H9 (cell line): ENCODE measurements at regions not wholly inside any gene's neighbourhood (a gene's known extent, or its start where the extent isn't known, plus 50 kb on each side); places are given as distances from the start of the nearest gene placed in this dataset.

Source experiments
- DNase-seq: peaks from one replicate; pipeline ENCODE4 v3.0.0-alpha.2; 2017
- H2AFZ ChIP-seq: one replicate; pipeline ENCODE4 v1.6.1; 2013; ENCODE audit warnings: mild to moderate bottlenecking, low read length, control low read depth, moderate library complexity
- H2AK5ac ChIP-seq: 2 replicates; pipeline ENCODE4 v1.6.1; 2013; ENCODE audit warnings: low read length, control low read depth, mixed read lengths; ENCODE audit not compliant: insufficient read length
- H2BK120ac ChIP-seq: one replicate; pipeline ENCODE4 v1.6.1; 2013; ENCODE audit warnings: low read depth, mild to moderate bottlenecking, low read length, control low read depth, inconsistent platforms; ENCODE audit not compliant: poor library complexity, severe bottlenecking
- H2BK12ac ChIP-seq: 2 replicates; pipeline ENCODE4 v1.6.1; 2013; ENCODE audit warnings: low read length, control low read depth, mixed read lengths, low read depth; ENCODE audit not compliant: insufficient read length
- H2BK15ac ChIP-seq: 2 replicates; pipeline ENCODE4 v1.6.1; 2013; ENCODE audit warnings: low read depth, low read length, control low read depth
- H2BK20ac ChIP-seq: one replicate; pipeline ENCODE4 v1.6.1; 2013; ENCODE audit warnings: low read depth, mild to moderate bottlenecking, low read length, control low read depth, inconsistent platforms; ENCODE audit not compliant: poor library complexity, severe bottlenecking
- H2BK5ac ChIP-seq: 2 replicates; pipeline ENCODE4 v1.6.1; 2013; ENCODE audit warnings: low read length, control low read depth, mixed read lengths; ENCODE audit not compliant: insufficient read length
- H3K14ac ChIP-seq: 2 replicates; pipeline ENCODE4 v1.6.1; 2013; ENCODE audit warnings: low read length, control low read depth; ENCODE audit not compliant: insufficient read depth
- H3K18ac ChIP-seq: 2 replicates; pipeline ENCODE4 v1.6.1; 2013; ENCODE audit warnings: low read depth, mild to moderate bottlenecking, mixed read lengths, low read length, control low read depth; ENCODE audit not compliant: insufficient read length
- H3K23ac ChIP-seq: 2 replicates; pipeline ENCODE4 v1.6.1; 2013; ENCODE audit warnings: low read length, control low read depth, mixed read lengths, low read depth; ENCODE audit not compliant: insufficient read length
- H3K23me2 ChIP-seq: 2 replicates; pipeline ENCODE4 v1.6.1; 2013; ENCODE audit warnings: low read depth, mild to moderate bottlenecking, mixed read lengths, low read length, control low read depth; ENCODE audit not compliant: insufficient read length, poor library complexity, severe bottlenecking
- H3K27ac ChIP-seq: 2 replicates; pipeline ENCODE4 v1.5.1; 2013; ENCODE audit warnings: low read length, control low read depth, mixed read lengths, low read depth; ENCODE audit not compliant: insufficient read length
- H3K27me3 ChIP-seq: 2 replicates; pipeline ENCODE4 v1.6.1; 2013; ENCODE audit warnings: low read length, control low read depth, inconsistent platforms; ENCODE audit not compliant: insufficient read depth
- H3K4ac ChIP-seq: 2 replicates; pipeline ENCODE4 v1.6.1; 2013; ENCODE audit warnings: low read depth, mild to moderate bottlenecking, control low read depth, inconsistent platforms, low read length, moderate library complexity
- H3K4me1 ChIP-seq: 2 replicates; pipeline ENCODE4 v1.6.1; 2013; ENCODE audit warnings: low read length, control low read depth, inconsistent platforms; ENCODE audit not compliant: insufficient read depth
- H3K4me2 ChIP-seq: 2 replicates; pipeline ENCODE4 v1.6.1; 2013; ENCODE audit warnings: low read length, control low read depth, mixed read lengths; ENCODE audit not compliant: insufficient read length, insufficient read depth
- H3K56ac ChIP-seq: 2 replicates; pipeline ENCODE4 v1.6.1; 2013; ENCODE audit warnings: low read depth, mild to moderate bottlenecking, mixed read lengths, low read length, control low read depth; ENCODE audit not compliant: insufficient read length
- H3K79me1 ChIP-seq: 2 replicates; pipeline ENCODE4 v1.6.1; 2013; ENCODE audit warnings: low read depth, mild to moderate bottlenecking, moderate library complexity, low read length, control low read depth, inconsistent platforms; ENCODE audit not compliant: insufficient read depth, poor library complexity, severe bottlenecking
- H3K79me2 ChIP-seq: 2 replicates; pipeline ENCODE4 v1.6.1; 2013; ENCODE audit warnings: low read length, control low read depth, inconsistent platforms; ENCODE audit not compliant: insufficient read depth
- H3K9ac ChIP-seq: 2 replicates; pipeline ENCODE4 v1.6.1; 2013; ENCODE audit warnings: low read length, control low read depth, mixed read lengths; ENCODE audit not compliant: insufficient read length; ENCODE audit errors: extremely low read depth
- H3K9me3 ChIP-seq: one replicate; pipeline ENCODE4 v1.6.1; 2013; ENCODE audit warnings: low read depth, low read length, inconsistent platforms; ENCODE audit not compliant: control insufficient read depth
- H3T11ph ChIP-seq: one replicate; pipeline ENCODE4 v1.6.1; 2013; ENCODE audit warnings: mild to moderate bottlenecking, low read length, control low read depth, inconsistent platforms
- H4K20me1 ChIP-seq: one replicate; pipeline ENCODE4 v1.6.1; 2013; ENCODE audit not compliant: control insufficient read depth, insufficient read length, insufficient read depth
- H4K5ac ChIP-seq: 2 replicates; pipeline ENCODE4 v1.6.1; 2013; ENCODE audit warnings: low read depth, mild to moderate bottlenecking, mixed read lengths, low read length, control low read depth; ENCODE audit not compliant: insufficient read length
- H4K8ac ChIP-seq: replicated peaks from 2 replicates; pipeline ENCODE4 v1.6.1; 2013; ENCODE audit warnings: low read length, control low read depth, mixed read lengths, low read depth; ENCODE audit not compliant: insufficient read length
- H4K91ac ChIP-seq: 2 replicates; pipeline ENCODE4 v1.6.1; 2013; ENCODE audit warnings: low read depth, mild to moderate bottlenecking, moderate library complexity, mixed read lengths, low read length, control low read depth; ENCODE audit not compliant: insufficient read length
- H3K27ac Mint-ChIP-seq, 3 experiments: 2 replicates in 2 of 3; 3 replicates in 1 of 3; pipeline ENCODE4 v1.8.0; 2020 to 2021; ENCODE audit warnings: mixed read lengths in 3 of 3, mild to moderate bottlenecking in 1 of 3, moderate library complexity in 1 of 3
- H3K27me3 Mint-ChIP-seq: 2 replicates; pipeline ENCODE4 v1.8.0; 2021; ENCODE audit warnings: low read depth, mild to moderate bottlenecking, moderate library complexity, mixed read lengths
- H3K36me3 Mint-ChIP-seq, 3 experiments: 2 replicates in 2 of 3; 3 replicates in 1 of 3; pipeline ENCODE4 v1.8.0; 2020 to 2021; ENCODE audit warnings: low read depth in 3 of 3, mixed read lengths in 3 of 3; ENCODE audit not compliant: insufficient read depth in 1 of 3
- H3K4me1 Mint-ChIP-seq, 2 experiments: 2 replicates each; pipeline ENCODE4 v1.8.0; 2020; ENCODE audit warnings: mixed read lengths in 2 of 2
- H3K4me3 Mint-ChIP-seq, 2 experiments: 2 replicates in 1 of 2; 3 replicates in 1 of 2; pipeline ENCODE4 v1.8.0; 2020 to 2021; ENCODE audit warnings: mild to moderate bottlenecking in 2 of 2, mixed read lengths in 2 of 2, moderate library complexity in 1 of 2
- H3K9me3 Mint-ChIP-seq, 2 experiments: 2 replicates in 1 of 2; 3 replicates in 1 of 2; pipeline ENCODE4 v1.8.0; 2020; ENCODE audit warnings: mild to moderate bottlenecking in 2 of 2, mixed read lengths in 2 of 2, moderate library complexity in 1 of 2
- WGBS: extraction: QIAGEN DNeasy Blood & Tissue Kit; methylation state at CpG from one replicate; pipeline ENCODE4 v1.1.7; 2013; ENCODE audit warnings: missing lambda C conversion rate, low lambda C conversion rate, mixed read lengths; ENCODE audit not compliant: insufficient read length; ENCODE audit errors: extremely low coverage; 5-methylcytosine and 5-hydroxymethylcytosine counted together
- TF ChIP-seq, protein P1 (sequence below): fragments of 200-600 bp; sonication (generic); conservative IDR thresholded peaks from 3 replicates; pipeline ENCODE4 v1.8.0; 2021; ENCODE audit warnings: antibody characterized with exemption, mild to moderate bottlenecking

GRCh38 chr7:32673275-32673983 is 178.1 kb downstream of the AVL9 start:
- H4K8ac ChIP-seq, result no peak overlapping the region
- no peak overlapping the region for H2BK20ac ChIP-seq
- H2BK12ac ChIP-seq, result no peak overlapping the region
- Mint-ChIP-seq H3K4me3 (no peak overlapping the region), H3K27me3 (no peaks in the 10 kb centered on the region), H3K4me1 (peaks cover 14% of the 10 kb centered on the region in 2 experiments), H3K9me3 (peaks cover 9 to 13% of the 10 kb centered on the region in 2 experiments), H3K36me3 (peaks cover 14 to 25% (median 18%) of the 10 kb centered on the region in 3 experiments), H3K27ac (peak overlapping the region in 1 of 3 experiments; percentile 46; a peak in 2 of 7 replicates)
- no peak overlapping the region for H4K91ac ChIP-seq
- no peak overlapping the region for H3K4me2 ChIP-seq
- no peak overlapping the region for H4K5ac ChIP-seq
- no peaks in the 10 kb centered on the region for H3K79me1 ChIP-seq
- H2BK15ac ChIP-seq, result no peak overlapping the region
- no peak overlapping the region for H2BK5ac ChIP-seq
- H3K79me2 ChIP-seq, result no peaks in the 10 kb centered on the region
- H3K9me3 ChIP-seq, result peaks cover 8% of the 10 kb centered on the region
- no peak for DNase-seq
- H2AK5ac ChIP-seq, result no peak overlapping the region
- TF ChIP-seq, protein P1, sequence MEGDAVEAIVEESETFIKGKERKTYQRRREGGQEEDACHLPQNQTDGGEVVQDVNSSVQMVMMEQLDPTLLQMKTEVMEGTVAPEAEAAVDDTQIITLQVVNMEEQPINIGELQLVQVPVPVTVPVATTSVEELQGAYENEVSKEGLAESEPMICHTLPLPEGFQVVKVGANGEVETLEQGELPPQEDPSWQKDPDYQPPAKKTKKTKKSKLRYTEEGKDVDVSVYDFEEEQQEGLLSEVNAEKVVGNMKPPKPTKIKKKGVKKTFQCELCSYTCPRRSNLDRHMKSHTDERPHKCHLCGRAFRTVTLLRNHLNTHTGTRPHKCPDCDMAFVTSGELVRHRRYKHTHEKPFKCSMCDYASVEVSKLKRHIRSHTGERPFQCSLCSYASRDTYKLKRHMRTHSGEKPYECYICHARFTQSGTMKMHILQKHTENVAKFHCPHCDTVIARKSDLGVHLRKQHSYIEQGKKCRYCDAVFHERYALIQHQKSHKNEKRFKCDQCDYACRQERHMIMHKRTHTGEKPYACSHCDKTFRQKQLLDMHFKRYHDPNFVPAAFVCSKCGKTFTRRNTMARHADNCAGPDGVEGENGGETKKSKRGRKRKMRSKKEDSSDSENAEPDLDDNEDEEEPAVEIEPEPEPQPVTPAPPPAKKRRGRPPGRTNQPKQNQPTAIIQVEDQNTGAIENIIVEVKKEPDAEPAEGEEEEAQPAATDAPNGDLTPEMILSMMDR, result no peak
- H3K23ac ChIP-seq, result no peak overlapping the region
- H3K56ac ChIP-seq, result no peak overlapping the region
- H3K27ac ChIP-seq, result no peak overlapping the region
- H2BK120ac ChIP-seq, result no peak overlapping the region
- no peak overlapping the region for H3T11ph ChIP-seq
- no peaks in the 10 kb centered on the region for H4K20me1 ChIP-seq
- no peaks in the 10 kb centered on the region for H3K23me2 ChIP-seq
- H3K4me1 ChIP-seq, result no peaks in the 10 kb centered on the region
- no peak overlapping the region for H3K4ac ChIP-seq
- H2AFZ ChIP-seq, result no peak overlapping the region
- no CpG with 5 or more reads among the region's 2 CpGs for WGBS
- H3K14ac ChIP-seq, result no peak overlapping the region
- no peak overlapping the region for H3K9ac ChIP-seq
- H3K18ac ChIP-seq, result no peak overlapping the region
- no peaks in the 10 kb centered on the region for H3K27me3 ChIP-seq
